Endothelial cell of umbilical vein (primary cell): ENCODE measurements at regions not wholly inside any gene's neighbourhood (a gene's known extent, or its start where the extent isn't known, plus 50 kb on each side); places are given as distances from the start of the nearest gene placed in this dataset.

ENCODE experiments used
- BruUV-seq: library from RNA; stranded (reverse); fragments of 400-500 nt; replicated peaks from 2 replicates; lab custom pipeline; 2021; lab: Mats Ljungman, UMichigan
- CTCF ChIA-PET: fragments of 300-600, 350-600 bp; sonication (Branson Sonifier 250); formaldehyde crosslinking; loops from one replicate; lab custom pipeline; 2021; ENCODE audit warnings: antibody characterized with exemption, inconsistent platforms; lab: Charles Lee
- POLR2A ChIA-PET: fragments of 300-600, 350-600 bp; sonication (Branson Sonifier 250); formaldehyde crosslinking; loops from one replicate; lab custom pipeline; 2021; ENCODE audit warnings: antibody characterized with exemption, inconsistent platforms; lab: Charles Lee
- DNase-seq: peaks from one replicate; pipeline ENCODE4 v3.0.0-alpha.2; 2011; ENCODE audit warnings: low read depth, low spot score
- FAIRE-seq: peaks from 2 replicates; lab custom pipeline; 2011; peaks lifted over from hg19 to GRCh38; lab: Jason Lieb, UNC
- H2AFZ ChIP-seq: 2 replicates; pipeline ENCODE4 v1.6.0; 2012; ENCODE audit warnings: low read depth, low read length, control low read depth, inconsistent platforms
- H3K27ac ChIP-seq: 2 replicates; pipeline ENCODE4 v1.5.1; 2011; ENCODE audit warnings: low read depth, mild to moderate bottlenecking, control low read depth, low read length, moderate library complexity; ENCODE audit not compliant: insufficient read depth
- H3K27me3 ChIP-seq, 2 experiments: 2 replicates each; pipeline versions ENCODE4 v1.6.0 to v1.6.1; 2011; ENCODE audit warnings: low read length in 2 of 2, mixed read lengths in 1 of 2; ENCODE audit not compliant: control insufficient read depth in 2 of 2, insufficient read depth in 2 of 2
- H3K36me3 ChIP-seq, 2 experiments: 2 replicates in 1 of 2; 3 replicates in 1 of 2; pipeline ENCODE4 v1.5.1; 2011; ENCODE audit warnings: low read length in 2 of 2, mild to moderate bottlenecking in 1 of 2, moderate library complexity in 1 of 2; ENCODE audit not compliant: control insufficient read depth in 2 of 2, insufficient read depth in 2 of 2; ENCODE audit errors: extremely low read depth in 1 of 2
- H3K4me1 ChIP-seq: 3 replicates; pipeline ENCODE4 v1.5.1; 2011; ENCODE audit warnings: mild to moderate bottlenecking, low read length; ENCODE audit not compliant: control insufficient read depth, insufficient read depth; ENCODE audit errors: extremely low read depth
- H3K4me2 ChIP-seq: 2 replicates; pipeline ENCODE4 v1.6.1; 2011; ENCODE audit warnings: low read length, control low read depth, mixed read lengths; ENCODE audit not compliant: insufficient read depth
- H3K4me3 ChIP-seq, 3 experiments: fragments of 200-600 bp in 1 of 3; sonication (generic), shearing (Covaris generic) in 1 of 3; replicated peaks in 1 of 3; 2 replicates each; pipeline ENCODE4 v1.5.1; 2011 to 2016; ENCODE audit warnings: control low read depth in 3 of 3, low read length in 3 of 3, mild to moderate bottlenecking in 2 of 3, inconsistent platforms in 1 of 3, low read depth in 1 of 3, moderate library complexity in 1 of 3; ENCODE audit not compliant: insufficient read depth in 1 of 3
- H3K79me2 ChIP-seq: 2 replicates; pipeline ENCODE4 v1.6.0; 2012; ENCODE audit warnings: low read length, inconsistent platforms; ENCODE audit not compliant: control insufficient read depth, insufficient read depth
- H3K9ac ChIP-seq: replicated peaks from 2 replicates; pipeline ENCODE3; 2011; ENCODE audit warnings: low read length, control low read depth; ENCODE audit not compliant: insufficient read depth; ENCODE audit errors: extremely low read depth
- H3K9me1 ChIP-seq: replicated peaks from 3 replicates; pipeline ENCODE4 v1.6.0; 2011; ENCODE audit warnings: mild to moderate bottlenecking, low read length; ENCODE audit not compliant: control insufficient read depth, insufficient read depth; ENCODE audit errors: extremely low read depth
- H3K9me3 ChIP-seq: replicated peaks from 2 replicates; pipeline ENCODE4 v1.5.1; 2012; ENCODE audit warnings: low read length, inconsistent platforms; ENCODE audit not compliant: control insufficient read depth, insufficient read depth
- H4K20me1 ChIP-seq: replicated peaks from 2 replicates; pipeline ENCODE3; 2011; ENCODE audit warnings: mild to moderate bottlenecking, low read length; ENCODE audit not compliant: control insufficient read depth, insufficient read depth; ENCODE audit errors: extremely low read depth
- CTCF ChIP-seq, 2 donors: IDR thresholded peaks; 1 replicate in 1 of 2; 2 replicates in 1 of 2; pipeline ENCODE4 v1.5.1; 2011; ENCODE audit warnings: low read length in 2 of 2, mild to moderate bottlenecking in 2 of 2, moderate library complexity in 2 of 2, control low read depth in 1 of 2, inconsistent platforms in 1 of 2, low read depth in 1 of 2; ENCODE audit not compliant: insufficient read depth in 1 of 2; ENCODE audit errors: extremely low read depth in 1 of 2
- EZH2 ChIP-seq: IDR thresholded peaks from 2 replicates; pipeline ENCODE4 v1.6.1; 2012; ENCODE audit warnings: borderline replicate concordance, low read depth, mild to moderate bottlenecking, moderate library complexity, low read length, inconsistent platforms; ENCODE audit not compliant: severe bottlenecking
- FOS ChIP-seq: IDR thresholded peaks from 2 replicates; pipeline ENCODE4 v1.6.1; 2011; ENCODE audit warnings: mild to moderate bottlenecking, low read length, moderate library complexity, borderline replicate concordance; ENCODE audit not compliant: insufficient read depth
- GATA2 ChIP-seq: IDR thresholded peaks from 2 replicates; pipeline ENCODE4 v1.7.0; 2011; ENCODE audit warnings: low read depth, mild to moderate bottlenecking, moderate library complexity, mixed read lengths, low read length; ENCODE audit not compliant: insufficient read length, insufficient read depth
- JUN ChIP-seq: IDR thresholded peaks from 2 replicates; pipeline ENCODE4 v1.6.1; 2011; ENCODE audit warnings: borderline replicate concordance, low read depth; ENCODE audit not compliant: insufficient read length, insufficient read depth
- MAX ChIP-seq: IDR thresholded peaks from 2 replicates; pipeline ENCODE4 v1.6.1; 2011; ENCODE audit not compliant: insufficient read depth, insufficient read length
- MYC ChIP-seq: IDR thresholded peaks from one replicate; pipeline ENCODE4 v1.6.1; 2011; ENCODE audit warnings: mild to moderate bottlenecking, low read depth, low read length
- POLR2A ChIP-seq: IDR thresholded peaks from 2 replicates; pipeline ENCODE4 v1.6.1; 2012; ENCODE audit warnings: low read depth, mild to moderate bottlenecking, control low read depth, low read length
- POLR2AphosphoS5 ChIP-seq: IDR thresholded peaks from 2 replicates; pipeline ENCODE4 v1.6.1; 2012; ENCODE audit warnings: low read depth, mild to moderate bottlenecking, control low read depth, low read length, moderate library complexity; ENCODE audit not compliant: insufficient read depth
- dilution Hi-C: fragments of 300-500 bp; cut with MboI; formaldehyde crosslinking; loops from one replicate; pipeline ENCODE4 v1.15.0; 2019; ENCODE audit warnings: low sequenced_read_pairs; ENCODE audit not compliant: extremely low pct_ligation_motif_present
- intact Hi-C: fragments of 100-400 bp; cut with micrococcal nuclease; formaldehyde crosslinking; loops from one replicate; pipeline ENCODE4 v1.10.0; 2022

GRCh38 chr7:106398786-106399185 is 114.0 kb upstream of the NAMPT start:
- no peaks in the 10 kb centered on the region for H3K4me1 ChIP-seq
- no peaks in the 10 kb centered on the region for H3K9me1 ChIP-seq
- TF ChIP-seq POLR2AphosphoS5 (no peak), MAX (no peak), MYC (no peak), JUN (no peak), POLR2A (no peak)
- no peak overlapping the region for H3K27ac ChIP-seq
- DNase-seq (no peak), FAIRE-seq (no peak)
- dilution Hi-C loops: no loop called here
- H3K79me2 ChIP-seq: no peaks in the 10 kb centered on the region
- BruUV-seq: no TSS peak
- H2AFZ ChIP-seq: no peak overlapping the region
- H3K27me3 ChIP-seq: peaks cover 9 to 28% of the 10 kb centered on the region in 2 experiments
- no peaks in the 10 kb centered on the region for H4K20me1 ChIP-seq
- no peak overlapping the region for H3K9ac ChIP-seq
- CTCF ChIA-PET: no interaction called here
- POLR2A ChIA-PET: no interaction called here
- H3K4me3 ChIP-seq: no peak overlapping the region
- no peaks in the 10 kb centered on the region for H3K36me3 ChIP-seq
- H3K4me2 ChIP-seq: no peak overlapping the region
- H3K9me3 ChIP-seq: no peaks in the 10 kb centered on the region
- intact Hi-C loops: no loop called here

- FAIRE-seq (no peak), DNase-seq (no peak)
- no peaks in the 10 kb centered on the region for H3K79me2 ChIP-seq
- intact Hi-C loops (no loop called here), dilution Hi-C loops (no loop called here)
- no peak overlapping the region for H3K9ac ChIP-seq
- TF ChIP-seq JUN (no peak), GATA2 (no peak), MAX (no peak), FOS (no peak), CTCF (IDR thresholded peaks at IDR 0.05; ENCODE audit: extremely low read depth in 1 of 2, insufficient read depth in 1 of 2, low read depth in 1 of 2, low read length in 2 of 2) (no peak), EZH2 (no peak), POLR2AphosphoS5 (no peak), MYC (no peak), POLR2A (no peak)
- H3K36me3 ChIP-seq: no peaks in the 10 kb centered on the region
- H3K4me3 ChIP-seq: no peak overlapping the region
- H2AFZ ChIP-seq: no peak overlapping the region
- H3K9me3 ChIP-seq: no peaks in the 10 kb centered on the region
- H3K27ac ChIP-seq: no peak overlapping the region
- BruUV-seq: no TSS peak
- no peak overlapping the region for H3K4me2 ChIP-seq
- CTCF ChIA-PET: no interaction called here
- no peaks in the 10 kb centered on the region for H3K9me1 ChIP-seq
- H4K20me1 ChIP-seq: no peaks in the 10 kb centered on the region
- POLR2A ChIA-PET: no interaction called here
- H3K4me1 ChIP-seq: no peaks in the 10 kb centered on the region
- peaks cover 9 to 28% of the 10 kb centered on the region in 2 experiments for H3K27me3 ChIP-seq
Observed at GRCh38 chr7:106397994-106398393, 113.2 kb upstream of the NAMPT start.
